Uterus (tissue), 3 donors: ENCODE measurements at regions not wholly inside any gene's neighbourhood (a gene's known extent, or its start where the extent isn't known, plus 50 kb on each side); places are given as distances from the start of the nearest gene placed in this dataset.

ENCODE experiments used
- DNase-seq, 2 donors: peaks; one replicate each; pipeline ENCODE4 v3.0.0-alpha.2; 2019 to 2020
- H3K27ac ChIP-seq, 2 donors: fragments of 200-600 bp; sonication (generic); 1 replicate in 1 of 2; 2 replicates in 1 of 2; pipeline ENCODE4 v1.5.1; 2016 to 2018
- H3K27me3 ChIP-seq, 2 donors: fragments of 200-600 bp; sonication (generic); one replicate each; pipeline ENCODE4 v1.5.1; 2018 to 2019; ENCODE audit warnings: control low read depth in 1 of 2
- H3K36me3 ChIP-seq, 2 donors: fragments of 200-600 bp; sonication (generic); one replicate each; pipeline ENCODE4 v1.5.1; 2019; ENCODE audit warnings: control low read depth in 1 of 2
- H3K4me1 ChIP-seq, 2 donors: fragments of 200-600 bp; sonication (generic); one replicate each; pipeline ENCODE4 v1.5.1; 2018 to 2019; ENCODE audit warnings: control low read depth in 1 of 2
- H3K4me3 ChIP-seq, 2 donors: fragments of 200-600 bp; sonication (generic); 1 replicate in 1 of 2; 2 replicates in 1 of 2; pipeline ENCODE4 v1.5.1; 2018 to 2019; ENCODE audit warnings: mild to moderate bottlenecking in 1 of 2
- H3K9me3 ChIP-seq, 2 donors: fragments of 200-600 bp; sonication (generic); one replicate each; pipeline ENCODE4 v1.5.1; 2019; ENCODE audit warnings: control low read depth in 1 of 2
- POLR2A ChIP-seq, 2 donors: fragments of 450-650 bp; IDR thresholded peaks; one replicate each; pipeline ENCODE4 v1.6.1; 2016; ENCODE audit warnings: antibody characterized with exemption in 2 of 2, mild to moderate bottlenecking in 1 of 2, moderate library complexity in 1 of 2
- intact Hi-C: fragments of 100-400 bp; cut with DNase I; formaldehyde crosslinking; loops from one replicate; pipeline ENCODE4 v1.15.1; 2023; ENCODE audit warnings: low total_unique reads
- TF ChIP-seq, protein P1 (sequence below), 4 experiments: fragments of 200-600 bp in 2 of 4; fragments of 450-650 bp in 2 of 4; sonication (generic) in 2 of 4; IDR thresholded peaks; one replicate each; pipeline ENCODE4 v1.5.1; 2016 to 2019; ENCODE audit warnings: antibody characterized with exemption in 4 of 4, mild to moderate bottlenecking in 2 of 4, moderate library complexity in 1 of 4
- donor health status: DM: yes; HTN: yes; CAD: no.

DNA sequence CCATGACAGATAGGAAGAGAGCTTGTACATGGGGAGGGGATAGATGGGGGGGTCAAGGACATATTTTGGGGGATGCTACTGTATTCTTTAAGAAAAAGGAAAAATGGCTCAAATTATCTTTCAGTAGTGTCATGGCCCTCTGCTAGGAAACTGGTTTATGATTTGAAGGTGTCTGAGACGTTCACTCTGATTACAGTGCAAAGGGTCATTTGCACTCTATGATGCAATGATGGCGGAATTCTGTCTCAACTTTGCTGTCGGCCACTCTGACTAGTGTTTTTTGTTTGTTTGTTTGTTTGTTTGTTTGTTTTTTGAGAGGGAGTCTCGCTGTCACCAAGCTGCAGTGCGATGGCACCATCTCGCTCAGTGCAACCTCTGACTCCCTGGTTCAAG lies 180.0 kb downstream of the SOX4 start:
- Histone ChIP-seq H3K4me3 (no peak overlapping the region), H3K4me1 (peaks cover 0 to 5% of the 10 kb centered on the region in 2 donors), H3K27ac (no peak overlapping the region), H3K27me3 (no peaks in the 10 kb centered on the region), H3K9me3 (no peaks in the 10 kb centered on the region), H3K36me3 (no peaks in the 10 kb centered on the region)
- intact Hi-C loops: no loop called here
- no peak for TF ChIP-seq POLR2A (IDR thresholded peaks at IDR 0.05)
- TF ChIP-seq, protein P1, sequence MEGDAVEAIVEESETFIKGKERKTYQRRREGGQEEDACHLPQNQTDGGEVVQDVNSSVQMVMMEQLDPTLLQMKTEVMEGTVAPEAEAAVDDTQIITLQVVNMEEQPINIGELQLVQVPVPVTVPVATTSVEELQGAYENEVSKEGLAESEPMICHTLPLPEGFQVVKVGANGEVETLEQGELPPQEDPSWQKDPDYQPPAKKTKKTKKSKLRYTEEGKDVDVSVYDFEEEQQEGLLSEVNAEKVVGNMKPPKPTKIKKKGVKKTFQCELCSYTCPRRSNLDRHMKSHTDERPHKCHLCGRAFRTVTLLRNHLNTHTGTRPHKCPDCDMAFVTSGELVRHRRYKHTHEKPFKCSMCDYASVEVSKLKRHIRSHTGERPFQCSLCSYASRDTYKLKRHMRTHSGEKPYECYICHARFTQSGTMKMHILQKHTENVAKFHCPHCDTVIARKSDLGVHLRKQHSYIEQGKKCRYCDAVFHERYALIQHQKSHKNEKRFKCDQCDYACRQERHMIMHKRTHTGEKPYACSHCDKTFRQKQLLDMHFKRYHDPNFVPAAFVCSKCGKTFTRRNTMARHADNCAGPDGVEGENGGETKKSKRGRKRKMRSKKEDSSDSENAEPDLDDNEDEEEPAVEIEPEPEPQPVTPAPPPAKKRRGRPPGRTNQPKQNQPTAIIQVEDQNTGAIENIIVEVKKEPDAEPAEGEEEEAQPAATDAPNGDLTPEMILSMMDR (IDR thresholded peaks at IDR 0.05): no peak
- no peak for DNase-seq

DNA sequence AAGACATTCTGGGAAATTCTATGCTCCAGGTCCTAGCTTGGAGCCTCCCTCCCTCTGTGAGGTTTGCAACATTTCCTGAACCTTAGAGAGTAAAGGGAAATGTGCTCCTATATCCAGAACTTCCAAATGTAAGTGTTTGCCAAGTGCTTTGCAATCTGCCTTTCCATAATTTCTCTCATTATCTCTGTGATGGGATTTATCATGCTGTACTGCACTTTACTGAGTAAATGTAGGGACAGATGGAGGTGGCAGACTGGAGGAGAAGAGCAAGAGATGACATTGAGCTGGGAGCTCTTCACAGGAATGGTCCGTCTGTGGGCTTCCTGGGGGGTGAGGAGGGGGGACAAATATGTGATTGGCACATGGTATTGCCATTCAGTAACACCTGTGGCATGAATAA lies 184.3 kb downstream of the SOX4 start:
- intact Hi-C loops: no loop called here
- TF ChIP-seq, protein P1 (IDR thresholded peaks at IDR 0.05): no peak
- no peak for TF ChIP-seq POLR2A (IDR thresholded peaks at IDR 0.05)

DNA sequence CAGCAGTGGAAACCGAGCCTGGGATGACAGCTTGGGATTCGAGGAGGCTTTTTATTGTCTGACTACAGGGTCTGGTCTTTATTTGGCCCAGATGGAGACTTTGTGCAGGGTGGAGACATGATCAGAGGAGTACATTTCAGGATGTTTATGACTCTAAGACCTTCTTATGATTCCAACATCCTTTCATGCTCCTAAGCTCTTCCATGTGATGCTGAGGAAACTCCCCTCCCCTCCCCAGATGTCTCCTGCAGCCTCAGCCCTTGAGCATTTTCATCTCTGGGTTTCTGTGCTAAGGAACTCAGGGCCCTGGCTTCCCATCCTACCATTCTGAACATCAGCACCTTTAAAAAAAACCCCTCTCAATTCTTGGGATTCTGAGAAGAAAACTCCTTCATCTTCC lies 186.6 kb downstream of the SOX4 start:
- Histone ChIP-seq H3K27ac (no peak overlapping the region), H3K36me3 (no peaks in the 10 kb centered on the region)

More for the DNA sequence above, 184.3 kb downstream of the SOX4 start:
- no peaks in the 10 kb centered on the region for H3K36me3 ChIP-seq
- no peaks in the 10 kb centered on the region for H3K27me3 ChIP-seq
- no peaks in the 10 kb centered on the region for H3K4me1 ChIP-seq
- DNase-seq: no peak
- no peak overlapping the region for H3K4me3 ChIP-seq
- H3K27ac ChIP-seq: no peak overlapping the region
- no peaks in the 10 kb centered on the region for H3K9me3 ChIP-seq

DNA sequence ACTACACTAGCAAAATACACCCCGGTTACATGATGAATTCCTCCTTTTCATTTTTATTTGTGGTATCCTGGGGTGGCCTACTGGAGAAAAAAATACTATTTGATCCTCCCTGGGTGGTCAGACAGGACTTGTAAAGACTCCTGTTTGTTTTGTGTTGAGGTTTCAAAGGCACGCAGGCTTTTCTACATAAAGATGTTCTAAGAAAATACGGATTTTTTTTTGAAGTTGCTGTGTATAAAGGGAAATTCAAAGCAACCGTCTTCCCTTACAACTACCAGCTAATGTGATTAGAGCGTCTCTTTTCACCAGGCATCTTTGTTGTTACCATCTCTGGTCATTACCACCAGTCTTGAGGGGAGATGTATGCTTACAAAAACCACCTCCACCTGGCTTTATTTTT lies 187.1 kb downstream of the SOX4 start:
- TF ChIP-seq, protein P1 (IDR thresholded peaks at IDR 0.05): no peak
- no peak for TF ChIP-seq POLR2A (IDR thresholded peaks at IDR 0.05)
- no peak overlapping the region for H3K27ac ChIP-seq
- intact Hi-C loops: no loop called here

More for the DNA sequence above, 186.6 kb downstream of the SOX4 start:
- Histone ChIP-seq H3K9me3 (no peaks in the 10 kb centered on the region), H3K27me3 (no peaks in the 10 kb centered on the region), H3K4me3 (no peak overlapping the region), H3K4me1 (no peaks in the 10 kb centered on the region)
- intact Hi-C loops: no loop called here
- no peak for DNase-seq
- TF ChIP-seq, protein P1 (IDR thresholded peaks at IDR 0.05): no peak
- no peak for TF ChIP-seq POLR2A (IDR thresholded peaks at IDR 0.05)

DNA sequence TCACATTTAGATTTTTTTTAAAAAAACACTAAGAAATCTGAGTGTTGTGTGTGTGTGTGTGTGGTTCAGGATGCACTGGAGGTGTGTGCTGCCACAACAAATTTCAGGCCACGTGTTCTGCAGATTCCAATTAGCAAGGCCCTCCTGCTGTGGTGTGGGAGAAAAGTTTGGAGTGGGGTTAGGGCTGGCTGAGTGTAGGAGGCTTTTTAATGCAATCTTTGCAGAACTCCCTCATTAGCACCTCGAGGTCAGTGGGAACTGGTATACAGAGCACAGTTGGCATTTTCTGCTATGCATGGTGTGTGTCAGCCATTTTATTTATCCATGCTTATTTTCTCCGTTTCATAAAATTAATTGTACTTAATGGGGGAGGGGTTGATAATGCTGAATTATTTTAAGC lies 187.6 kb downstream of the SOX4 start:
- intact Hi-C loops: no loop called here
- H3K4me3 ChIP-seq: no peak overlapping the region
- no peaks in the 10 kb centered on the region for H3K27me3 ChIP-seq
- TF ChIP-seq, protein P1 (IDR thresholded peaks at IDR 0.05): no peak
- TF ChIP-seq POLR2A (IDR thresholded peaks at IDR 0.05): no peak
- no peak for DNase-seq
- no peak overlapping the region for H3K27ac ChIP-seq
- no peaks in the 10 kb centered on the region for H3K36me3 ChIP-seq
- no peaks in the 10 kb centered on the region for H3K9me3 ChIP-seq
- no peaks in the 10 kb centered on the region for H3K4me1 ChIP-seq

More for the DNA sequence above, 187.1 kb downstream of the SOX4 start:
- no peak for DNase-seq
- H3K36me3 ChIP-seq: no peaks in the 10 kb centered on the region
- H3K4me3 ChIP-seq: no peak overlapping the region
- H3K9me3 ChIP-seq: no peaks in the 10 kb centered on the region
- H3K27me3 ChIP-seq: no peaks in the 10 kb centered on the region
- no peaks in the 10 kb centered on the region for H3K4me1 ChIP-seq
